Panc1 (cell line): ENCODE measurements at regions not wholly inside any gene's neighbourhood (a gene's known extent, or its start where the extent isn't known, plus 50 kb on each side); places are given as distances from the start of the nearest gene placed in this dataset.
"Not testable (repeated sequence)": the region's sequence is repeated elsewhere in the genome, so short reads cannot be mapped to it uniquely, and the experiment has no call there.

Experiments
- TCF7L2 ChIP-seq: IDR thresholded peaks from 2 replicates; pipeline ENCODE4 v1.6.1; 2011; ENCODE audit warnings: mild to moderate bottlenecking, low read depth, low read length, inconsistent platforms
- TF ChIP-seq, protein P1 (sequence below): fragments of 450-650 bp; IDR thresholded peaks from 2 replicates; pipeline ENCODE4 v1.5.1; 2017; ENCODE audit warnings: mild to moderate bottlenecking

GRCh38 chrX:115884121-115884520, 286.4 kb upstream of the AGTR2 start:
- TF ChIP-seq, protein P1, sequence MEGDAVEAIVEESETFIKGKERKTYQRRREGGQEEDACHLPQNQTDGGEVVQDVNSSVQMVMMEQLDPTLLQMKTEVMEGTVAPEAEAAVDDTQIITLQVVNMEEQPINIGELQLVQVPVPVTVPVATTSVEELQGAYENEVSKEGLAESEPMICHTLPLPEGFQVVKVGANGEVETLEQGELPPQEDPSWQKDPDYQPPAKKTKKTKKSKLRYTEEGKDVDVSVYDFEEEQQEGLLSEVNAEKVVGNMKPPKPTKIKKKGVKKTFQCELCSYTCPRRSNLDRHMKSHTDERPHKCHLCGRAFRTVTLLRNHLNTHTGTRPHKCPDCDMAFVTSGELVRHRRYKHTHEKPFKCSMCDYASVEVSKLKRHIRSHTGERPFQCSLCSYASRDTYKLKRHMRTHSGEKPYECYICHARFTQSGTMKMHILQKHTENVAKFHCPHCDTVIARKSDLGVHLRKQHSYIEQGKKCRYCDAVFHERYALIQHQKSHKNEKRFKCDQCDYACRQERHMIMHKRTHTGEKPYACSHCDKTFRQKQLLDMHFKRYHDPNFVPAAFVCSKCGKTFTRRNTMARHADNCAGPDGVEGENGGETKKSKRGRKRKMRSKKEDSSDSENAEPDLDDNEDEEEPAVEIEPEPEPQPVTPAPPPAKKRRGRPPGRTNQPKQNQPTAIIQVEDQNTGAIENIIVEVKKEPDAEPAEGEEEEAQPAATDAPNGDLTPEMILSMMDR = not testable (repeated sequence)
- TF ChIP-seq TCF7L2 = not testable (repeated sequence)
